ENCODE measurements at regions not wholly inside any gene's neighbourhood (a gene's known extent, or its start where the extent isn't known, plus 50 kb on each side); places are given as distances from the start of the nearest gene placed in this dataset.

- no peak overlapping the region for H3K27ac Mint-ChIP-seq (ENCODE audit: unreplicated experiment)
- TF ChIP-seq, protein P1, sequence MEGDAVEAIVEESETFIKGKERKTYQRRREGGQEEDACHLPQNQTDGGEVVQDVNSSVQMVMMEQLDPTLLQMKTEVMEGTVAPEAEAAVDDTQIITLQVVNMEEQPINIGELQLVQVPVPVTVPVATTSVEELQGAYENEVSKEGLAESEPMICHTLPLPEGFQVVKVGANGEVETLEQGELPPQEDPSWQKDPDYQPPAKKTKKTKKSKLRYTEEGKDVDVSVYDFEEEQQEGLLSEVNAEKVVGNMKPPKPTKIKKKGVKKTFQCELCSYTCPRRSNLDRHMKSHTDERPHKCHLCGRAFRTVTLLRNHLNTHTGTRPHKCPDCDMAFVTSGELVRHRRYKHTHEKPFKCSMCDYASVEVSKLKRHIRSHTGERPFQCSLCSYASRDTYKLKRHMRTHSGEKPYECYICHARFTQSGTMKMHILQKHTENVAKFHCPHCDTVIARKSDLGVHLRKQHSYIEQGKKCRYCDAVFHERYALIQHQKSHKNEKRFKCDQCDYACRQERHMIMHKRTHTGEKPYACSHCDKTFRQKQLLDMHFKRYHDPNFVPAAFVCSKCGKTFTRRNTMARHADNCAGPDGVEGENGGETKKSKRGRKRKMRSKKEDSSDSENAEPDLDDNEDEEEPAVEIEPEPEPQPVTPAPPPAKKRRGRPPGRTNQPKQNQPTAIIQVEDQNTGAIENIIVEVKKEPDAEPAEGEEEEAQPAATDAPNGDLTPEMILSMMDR (IDR thresholded peaks at IDR 0.05) = no peak
- no peaks in the 10 kb centered on the region for H3K27me3 Mint-ChIP-seq (ENCODE audit: unreplicated experiment)
- H3K4me3 Mint-ChIP-seq (ENCODE audit: unreplicated experiment) = no peak overlapping the region
- H3K36me3 Mint-ChIP-seq (ENCODE audit: unreplicated experiment) = no peaks in the 10 kb centered on the region
- H3K4me1 Mint-ChIP-seq (ENCODE audit: unreplicated experiment) = no peaks in the 10 kb centered on the region
- no peaks in the 10 kb centered on the region for H3K9me3 Mint-ChIP-seq (ENCODE audit: unreplicated experiment)
- DNase-seq (ENCODE audit: extremely low spot score, unreplicated experiment) = no peak
Observed at GRCh38 chr5:103411711-103412110, 150.9 kb downstream of the NUDT12 start.

GRCh38 chr5:103410172-103410571 is 151.6 kb downstream of the MACIR start:
- TF ChIP-seq, protein P1 (IDR thresholded peaks at IDR 0.05) = no peak
- H3K27me3 Mint-ChIP-seq (ENCODE audit: unreplicated experiment) = no peaks in the 10 kb centered on the region
- no peak overlapping the region for H3K27ac Mint-ChIP-seq (ENCODE audit: unreplicated experiment)
- no peak for DNase-seq (ENCODE audit: extremely low spot score, unreplicated experiment)
- no peaks in the 10 kb centered on the region for H3K36me3 Mint-ChIP-seq (ENCODE audit: unreplicated experiment)
- no peaks in the 10 kb centered on the region for H3K9me3 Mint-ChIP-seq (ENCODE audit: unreplicated experiment)
- H3K4me3 Mint-ChIP-seq (ENCODE audit: unreplicated experiment) = no peak overlapping the region
- H3K4me1 Mint-ChIP-seq (ENCODE audit: unreplicated experiment) = no peaks in the 10 kb centered on the region

DNA sequence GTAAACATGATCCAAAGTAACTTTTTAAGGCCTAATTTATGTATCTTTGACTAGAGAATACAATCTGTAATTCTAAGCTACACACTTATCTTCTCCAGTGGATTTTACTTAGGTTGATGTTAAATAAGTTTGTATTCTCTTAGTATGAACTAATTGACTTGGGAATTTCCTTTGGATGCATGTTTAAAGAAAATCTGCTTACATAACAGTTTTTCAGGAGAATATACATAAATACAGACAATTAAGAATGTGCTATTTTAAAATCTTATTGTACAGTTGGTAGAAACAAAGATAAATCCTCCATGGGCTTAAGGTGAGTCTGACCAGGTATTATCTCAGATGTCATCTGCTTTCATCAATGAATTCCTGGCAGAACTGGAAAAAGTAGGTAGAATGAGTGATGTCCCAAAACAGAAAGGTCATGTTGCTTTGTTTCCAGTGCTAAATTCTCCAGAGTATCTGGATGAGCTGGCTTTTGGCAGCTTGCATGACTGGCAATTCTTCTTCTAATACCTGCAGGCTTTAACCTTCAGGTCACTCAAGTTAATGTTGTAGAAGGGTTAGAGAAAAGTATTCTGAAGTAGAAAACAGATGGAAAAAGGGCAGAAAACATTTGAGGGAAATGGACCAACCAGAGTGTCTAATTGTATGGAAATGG is 150.6 kb downstream of the MACIR start:
- Mint-ChIP-seq H3K27ac (ENCODE audit: unreplicated experiment) (no peak overlapping the region), H3K36me3 (ENCODE audit: unreplicated experiment) (no peaks in the 10 kb centered on the region), H3K4me1 (ENCODE audit: unreplicated experiment) (no peaks in the 10 kb centered on the region), H3K9me3 (ENCODE audit: unreplicated experiment) (no peaks in the 10 kb centered on the region), H3K27me3 (ENCODE audit: unreplicated experiment) (no peaks in the 10 kb centered on the region), H3K4me3 (ENCODE audit: unreplicated experiment) (no peak overlapping the region)
- TF ChIP-seq, protein P1 (IDR thresholded peaks at IDR 0.05) = no peak
- DNase-seq (ENCODE audit: extremely low spot score, unreplicated experiment) = no peak

GRCh38 chr5:103408408-103408807 is 149.8 kb downstream of the MACIR start:
- Mint-ChIP-seq H3K36me3 (ENCODE audit: unreplicated experiment) (no peaks in the 10 kb centered on the region), H3K9me3 (ENCODE audit: unreplicated experiment) (no peaks in the 10 kb centered on the region), H3K27ac (ENCODE audit: unreplicated experiment) (no peak overlapping the region), H3K27me3 (ENCODE audit: unreplicated experiment) (no peaks in the 10 kb centered on the region), H3K4me3 (ENCODE audit: unreplicated experiment) (no peak overlapping the region), H3K4me1 (ENCODE audit: unreplicated experiment) (no peaks in the 10 kb centered on the region)
- DNase-seq (ENCODE audit: extremely low spot score, unreplicated experiment) = no peak
- TF ChIP-seq, protein P1 (IDR thresholded peaks at IDR 0.05) = no peak

- Mint-ChIP-seq H3K36me3 (ENCODE audit: unreplicated experiment) (no peaks in the 10 kb centered on the region), H3K4me3 (ENCODE audit: unreplicated experiment) (no peak overlapping the region), H3K27me3 (ENCODE audit: unreplicated experiment) (no peaks in the 10 kb centered on the region), H3K27ac (ENCODE audit: unreplicated experiment) (no peak overlapping the region), H3K9me3 (ENCODE audit: unreplicated experiment) (no peaks in the 10 kb centered on the region), H3K4me1 (ENCODE audit: unreplicated experiment) (no peaks in the 10 kb centered on the region)
- no peak for DNase-seq (ENCODE audit: extremely low spot score, unreplicated experiment)
- TF ChIP-seq, protein P1 (IDR thresholded peaks at IDR 0.05) = no peak
Observed at GRCh38 chr5:103407402-103407801, 148.8 kb downstream of the MACIR start.

Measured in osteocyte (in vitro differentiated cells).